HUDEP-2 (cell line): ENCODE measurements at regions not wholly inside any gene's neighbourhood (a gene's known extent, or its start where the extent isn't known, plus 50 kb on each side); places are given as distances from the start of the nearest gene placed in this dataset.

Experiments used
- DNase-seq, 76 experiments: peaks; one replicate each; lab custom pipeline; 2025; ENCODE audit not compliant: unreplicated experiment in 76 of 76; lab: John Stamatoyannopoulos, UW

- DNase-seq: no peak
Measured at GRCh38 chr12:77323788-77324415, 258.5 kb upstream of the E2F7 start.

- DNase-seq: no peak
Measured at GRCh38 chr12:77319166-77319565, 253.8 kb upstream of the E2F7 start.

- no peak for DNase-seq
Measured at GRCh38 chr12:77315407-77315806, 250.0 kb upstream of the E2F7 start.

- DNase-seq: no peak
Measured at GRCh38 chr12:77314378-77315052, 249.1 kb upstream of the E2F7 start.

- DNase-seq: no peak
Measured at GRCh38 chr12:77308056-77308455, 242.7 kb upstream of the E2F7 start.

GRCh38 chr12:77300811-77301210, 235.4 kb upstream of the E2F7 start:
- no peak for DNase-seq

GRCh38 chr12:77299910-77300669, 234.7 kb upstream of the E2F7 start:
- DNase-seq: no peak

GRCh38 chr12:77299001-77299400, 233.6 kb upstream of the E2F7 start:
- no peak for DNase-seq

- DNase-seq: no peak
Measured at GRCh38 chr12:77294016-77294415, 228.6 kb upstream of the E2F7 start.

- DNase-seq: no peak
Measured at GRCh38 chr12:77274926-77275325, 209.6 kb upstream of the E2F7 start.

GRCh38 chr12:77273898-77274297, 208.5 kb upstream of the E2F7 start:
- no peak for DNase-seq

- no peak for DNase-seq
Measured at GRCh38 chr12:77256956-77257355, 191.6 kb upstream of the E2F7 start.

GRCh38 chr12:77253321-77253720, 188.0 kb upstream of the E2F7 start:
- no peak for DNase-seq

- DNase-seq: no peak
Measured at GRCh38 chr12:77251799-77252198, 186.4 kb upstream of the E2F7 start.

- DNase-seq: no peak
Measured at GRCh38 chr12:77249892-77250291, 184.5 kb upstream of the E2F7 start.

GRCh38 chr12:77248036-77248435, 182.7 kb upstream of the E2F7 start:
- no peak for DNase-seq

GRCh38 chr12:77247542-77247941, 182.2 kb upstream of the E2F7 start:
- no peak for DNase-seq

GRCh38 chr12:77243345-77243744, 178.0 kb upstream of the E2F7 start:
- no peak for DNase-seq

GRCh38 chr12:77239617-77240016, 174.2 kb upstream of the E2F7 start:
- DNase-seq: no peak

GRCh38 chr12:77238335-77238734, 173.0 kb upstream of the E2F7 start:
- DNase-seq: no peak

GRCh38 chr12:77237896-77238295, 172.5 kb upstream of the E2F7 start:
- DNase-seq: no peak

GRCh38 chr12:77236066-77236465, 170.7 kb upstream of the E2F7 start:
- no peak for DNase-seq
